ENCODE measurements at regions not wholly inside any gene's neighbourhood (a gene's known extent, or its start where the extent isn't known, plus 50 kb on each side); places are given as distances from the start of the nearest gene placed in this dataset.

- Histone ChIP-seq H3K4me3 (no peak overlapping the region), H3K27ac (no peak overlapping the region), H3K9me3 (no peaks in the 10 kb centered on the region), H3K27me3 (ENCODE audit: low read depth) (no peaks in the 10 kb centered on the region), H3K36me3 (no peaks in the 10 kb centered on the region), H3K4me1 (no peaks in the 10 kb centered on the region)
- ATAC-seq (no peak), DNase-seq (no peak)
- no peak for TF ChIP-seq CTCF (IDR thresholded peaks at IDR 0.05)
- intact Hi-C loops (cut with DNase I) = no loop called here
Measured at GRCh38 chr2:14944562-14945346, 312.2 kb downstream of the LRATD1 start.

GRCh38 chr2:14951569-14952285, 319.2 kb downstream of the LRATD1 start:
- intact Hi-C loops (cut with DNase I) = no loop called here
- no peaks in the 10 kb centered on the region for H3K27me3 ChIP-seq (ENCODE audit: low read depth)
- DNase-seq (no peak), ATAC-seq (no peak)
- no peaks in the 10 kb centered on the region for H3K9me3 ChIP-seq
- H3K27ac ChIP-seq = no peak overlapping the region
- TF ChIP-seq CTCF (IDR thresholded peaks at IDR 0.05) = no peak
- H3K4me1 ChIP-seq = no peaks in the 10 kb centered on the region
- no peak overlapping the region for H3K4me3 ChIP-seq
- no peaks in the 10 kb centered on the region for H3K36me3 ChIP-seq

- Histone ChIP-seq H3K4me3 (no peak overlapping the region), H3K9me3 (no peaks in the 10 kb centered on the region), H3K36me3 (no peaks in the 10 kb centered on the region), H3K4me1 (no peaks in the 10 kb centered on the region), H3K27me3 (ENCODE audit: low read depth) (no peaks in the 10 kb centered on the region), H3K27ac (no peak overlapping the region)
- no peak for TF ChIP-seq CTCF (IDR thresholded peaks at IDR 0.05)
- DNase-seq (no peak), ATAC-seq (no peak)
- intact Hi-C loops (cut with DNase I) = no loop called here
Measured at GRCh38 chr2:14952400-14952963, 320.0 kb downstream of the LRATD1 start.

- intact Hi-C loops (cut with DNase I) = no loop called here
- Histone ChIP-seq H3K27me3 (ENCODE audit: low read depth) (no peaks in the 10 kb centered on the region), H3K4me1 (no peaks in the 10 kb centered on the region), H3K9me3 (no peaks in the 10 kb centered on the region), H3K4me3 (no peak overlapping the region), H3K36me3 (no peaks in the 10 kb centered on the region), H3K27ac (no peak overlapping the region)
- DNase-seq = no peak
- ATAC-seq = no peak
- no peak for TF ChIP-seq CTCF (IDR thresholded peaks at IDR 0.05)
Measured at GRCh38 chr2:14960686-14961324, 328.3 kb downstream of the LRATD1 start.

- H3K27ac ChIP-seq = no peak overlapping the region
- no peak for ATAC-seq
- DNase-seq = no peak
- no peak overlapping the region for H3K4me3 ChIP-seq
- intact Hi-C loops (cut with DNase I) = no loop called here
- TF ChIP-seq CTCF (IDR thresholded peaks at IDR 0.05) = no peak
- no peaks in the 10 kb centered on the region for H3K9me3 ChIP-seq
- H3K27me3 ChIP-seq (ENCODE audit: low read depth) = no peaks in the 10 kb centered on the region
- H3K4me1 ChIP-seq = no peaks in the 10 kb centered on the region
- H3K36me3 ChIP-seq = no peaks in the 10 kb centered on the region
Measured at GRCh38 chr2:14967729-14968128, 335.2 kb downstream of the LRATD1 start.

Data from lower lobe of right lung (tissue), 2 donors.